ENCODE measurements at regions not wholly inside any gene's neighbourhood (a gene's known extent, or its start where the extent isn't known, plus 50 kb on each side); places are given as distances from the start of the nearest gene placed in this dataset.

- H3K4me1 Mint-ChIP-seq (ENCODE audit: low read depth), result no peaks in the 10 kb centered on the region
- no peak overlapping the region for H3K27ac Mint-ChIP-seq
- CTCF ChIA-PET, result no interaction called here
- H3K27me3 Mint-ChIP-seq (ENCODE audit: low read depth), result peaks cover 9% of the 10 kb centered on the region
- H3K36me3 Mint-ChIP-seq (ENCODE audit: low read depth), result no peaks in the 10 kb centered on the region
- H3K4me3 Mint-ChIP-seq, result no peak overlapping the region
- H3K9me3 Mint-ChIP-seq, result no peaks in the 10 kb centered on the region
- intact Hi-C loops (cut with micrococcal nuclease), result no loop called here
- DNase-seq, result no peak
These were observed 267.6 kb downstream of the GPAM start for GRCh38 chr10:111916011-111916410.

DNA sequence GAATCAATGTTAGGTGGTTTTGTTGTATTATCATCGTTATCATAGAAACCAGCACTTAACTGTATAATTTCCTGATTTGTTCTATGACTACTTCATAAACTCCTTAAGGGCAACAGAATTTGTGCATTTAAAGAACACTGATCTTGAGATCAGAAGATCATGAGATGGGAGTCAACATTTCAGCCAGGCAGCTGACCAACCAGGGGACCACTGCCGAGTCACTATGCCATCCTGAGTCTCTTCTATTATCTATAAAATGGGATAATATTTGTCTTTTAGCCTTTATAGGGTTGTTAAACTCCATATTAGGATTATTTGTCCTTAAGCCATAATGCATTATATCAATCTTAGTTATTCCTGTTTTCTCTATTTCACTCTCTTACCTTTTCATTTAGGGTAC lies 261.7 kb downstream of the GPAM start:
- Mint-ChIP-seq H3K4me1 (ENCODE audit: low read depth) (no peaks in the 10 kb centered on the region), H3K4me3 (no peak overlapping the region), H3K9me3 (no peaks in the 10 kb centered on the region), H3K27ac (no peak overlapping the region), H3K36me3 (ENCODE audit: low read depth) (no peaks in the 10 kb centered on the region), H3K27me3 (ENCODE audit: low read depth) (peaks cover 7% of the 10 kb centered on the region)
- intact Hi-C loops (cut with micrococcal nuclease), result no loop called here
- CTCF ChIA-PET, result interaction anchor here (0.6 kb wide), 1 partner anchor 17 kb away, joined by 3 read pairs; no protein-coding TSS in a partner anchor
- no peak for DNase-seq

DNA sequence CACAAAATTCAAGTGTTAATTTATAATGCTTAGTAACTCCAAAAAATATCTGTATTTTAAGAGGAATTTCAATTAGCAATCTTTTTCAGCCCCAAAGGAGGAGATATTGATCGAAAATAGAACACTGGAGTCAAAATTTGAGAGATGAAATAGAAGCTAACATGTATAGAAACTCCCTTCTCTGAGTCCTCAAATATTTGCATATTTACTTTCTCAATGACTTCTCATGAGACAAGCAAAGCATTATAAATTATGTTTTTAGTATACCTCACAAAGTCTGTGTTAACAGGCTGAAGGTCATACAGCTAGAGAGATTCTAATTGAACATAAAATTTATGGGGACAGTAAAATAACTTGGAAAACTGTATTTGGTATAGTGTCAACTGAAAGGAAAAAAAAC lies 260.5 kb downstream of the GPAM start:
- no peaks in the 10 kb centered on the region for H3K9me3 Mint-ChIP-seq
- no peaks in the 10 kb centered on the region for H3K36me3 Mint-ChIP-seq (ENCODE audit: low read depth)
- H3K27ac Mint-ChIP-seq, result no peak overlapping the region
- CTCF ChIA-PET, result interaction anchor here (0.5 kb wide), 1 partner anchor 1782 kb away, joined by 4 read pairs; no protein-coding TSS in a partner anchor
- H3K4me1 Mint-ChIP-seq (ENCODE audit: low read depth), result no peaks in the 10 kb centered on the region
- DNase-seq, result no peak
- H3K27me3 Mint-ChIP-seq (ENCODE audit: low read depth), result peaks cover 2% of the 10 kb centered on the region
- no peak overlapping the region for H3K4me3 Mint-ChIP-seq
- intact Hi-C loops (cut with micrococcal nuclease), result no loop called here

DNA sequence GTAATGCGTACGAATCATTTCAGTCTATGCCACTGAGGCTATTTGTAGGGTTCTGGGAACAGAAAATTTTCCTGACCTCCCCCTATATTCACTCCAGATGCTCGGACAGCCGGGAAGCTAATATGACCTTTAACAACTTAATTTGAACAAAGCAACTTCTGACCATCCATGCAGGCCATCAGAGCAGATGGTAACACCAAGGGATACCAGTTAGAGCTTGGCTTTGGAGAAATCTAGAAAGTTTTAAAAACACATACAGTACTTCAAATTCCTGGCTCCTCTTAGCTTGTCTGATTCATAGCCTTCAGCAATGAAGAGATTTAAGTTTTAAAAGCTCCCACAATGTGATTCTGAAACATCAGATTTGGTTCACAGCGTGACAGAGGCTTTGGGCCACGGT lies 257.3 kb downstream of the GPAM start:
- H3K9me3 Mint-ChIP-seq, result no peaks in the 10 kb centered on the region
- CTCF ChIA-PET, result no interaction called here
- DNase-seq, result no peak
- H3K36me3 Mint-ChIP-seq (ENCODE audit: low read depth), result no peaks in the 10 kb centered on the region
- intact Hi-C loops (cut with micrococcal nuclease), result no loop called here
- H3K27me3 Mint-ChIP-seq (ENCODE audit: low read depth), result peaks cover 2% of the 10 kb centered on the region
- H3K4me1 Mint-ChIP-seq (ENCODE audit: low read depth), result no peaks in the 10 kb centered on the region
- no peak overlapping the region for H3K27ac Mint-ChIP-seq
- H3K4me3 Mint-ChIP-seq, result no peak overlapping the region

- CTCF ChIA-PET, result no interaction called here
- no peak overlapping the region for H3K4me3 Mint-ChIP-seq
- H3K36me3 Mint-ChIP-seq (ENCODE audit: low read depth), result no peaks in the 10 kb centered on the region
- DNase-seq, result no peak
- peaks cover 2% of the 10 kb centered on the region for H3K9me3 Mint-ChIP-seq
- H3K4me1 Mint-ChIP-seq (ENCODE audit: low read depth), result no peaks in the 10 kb centered on the region
- intact Hi-C loops (cut with micrococcal nuclease), result no loop called here
- H3K27ac Mint-ChIP-seq, result no peak overlapping the region
- H3K27me3 Mint-ChIP-seq (ENCODE audit: low read depth), result peaks cover 2% of the 10 kb centered on the region
These were observed 249.6 kb downstream of the GPAM start for GRCh38 chr10:111933937-111934336.

- H3K27ac Mint-ChIP-seq, result no peak overlapping the region
- H3K27me3 Mint-ChIP-seq (ENCODE audit: low read depth), result peaks cover 2% of the 10 kb centered on the region
- no peak for DNase-seq
- no peaks in the 10 kb centered on the region for H3K36me3 Mint-ChIP-seq (ENCODE audit: low read depth)
- CTCF ChIA-PET, result no interaction called here
- H3K9me3 Mint-ChIP-seq, result peaks cover 2% of the 10 kb centered on the region
- intact Hi-C loops (cut with micrococcal nuclease), result no loop called here
- H3K4me1 Mint-ChIP-seq (ENCODE audit: low read depth), result no peaks in the 10 kb centered on the region
- no peak overlapping the region for H3K4me3 Mint-ChIP-seq
These were observed 248.6 kb downstream of the GPAM start for GRCh38 chr10:111934931-111935330.

- Mint-ChIP-seq H3K27me3 (ENCODE audit: low read depth) (peaks cover 4% of the 10 kb centered on the region), H3K36me3 (ENCODE audit: low read depth) (no peaks in the 10 kb centered on the region), H3K4me1 (ENCODE audit: low read depth) (no peaks in the 10 kb centered on the region), H3K27ac (no peak overlapping the region), H3K4me3 (no peak overlapping the region), H3K9me3 (peaks cover 2% of the 10 kb centered on the region)
- CTCF ChIA-PET, result interaction anchor here (0.6 to 0.8 kb wide), 4 partner anchors 33 to 855 kb away, joined by 3 to 9 read pairs (median 3); no protein-coding TSS in a partner anchor
- DNase-seq, result no peak
- intact Hi-C loops (cut with micrococcal nuclease), result no loop called here
These were observed 247.4 kb downstream of the GPAM start for GRCh38 chr10:111936143-111936542.

DNA sequence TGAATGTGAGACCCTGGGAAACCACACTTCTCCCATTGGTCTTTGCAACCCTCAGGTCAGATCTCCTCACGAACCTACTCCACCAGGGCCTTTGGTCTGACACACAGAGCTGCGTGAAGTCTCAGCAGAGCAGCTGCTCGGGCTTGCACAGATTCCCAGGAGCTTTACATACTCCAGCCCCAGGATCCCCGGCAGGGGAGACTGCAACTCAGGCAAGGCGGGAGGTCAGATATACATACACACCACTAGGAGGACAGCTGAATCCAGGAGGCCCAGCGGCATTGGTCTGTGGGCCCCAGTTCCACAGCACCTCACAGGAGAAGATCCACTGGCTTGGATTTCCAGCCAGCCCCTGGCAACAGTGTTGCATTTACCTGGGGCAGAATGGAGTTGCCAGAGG lies 239.2 kb downstream of the GPAM start:
- H3K36me3 Mint-ChIP-seq (ENCODE audit: low read depth), result no peaks in the 10 kb centered on the region
- no peaks in the 10 kb centered on the region for H3K4me1 Mint-ChIP-seq (ENCODE audit: low read depth)
- H3K9me3 Mint-ChIP-seq, result peaks cover 2% of the 10 kb centered on the region
- H3K27ac Mint-ChIP-seq, result no peak overlapping the region
- H3K27me3 Mint-ChIP-seq (ENCODE audit: low read depth), result peaks cover 6% of the 10 kb centered on the region
- H3K4me3 Mint-ChIP-seq, result no peak overlapping the region
- intact Hi-C loops (cut with micrococcal nuclease), result no loop called here
- CTCF ChIA-PET, result no interaction called here
- DNase-seq, result no peak

- DNase-seq, result no peak
- Mint-ChIP-seq H3K27me3 (ENCODE audit: low read depth) (no peaks in the 10 kb centered on the region), H3K4me3 (no peak overlapping the region), H3K4me1 (ENCODE audit: low read depth) (no peaks in the 10 kb centered on the region), H3K27ac (no peak overlapping the region), H3K9me3 (peaks cover 10% of the 10 kb centered on the region), H3K36me3 (ENCODE audit: low read depth) (no peaks in the 10 kb centered on the region)
- CTCF ChIA-PET, result no interaction called here
- intact Hi-C loops (cut with micrococcal nuclease), result no loop called here
These were observed 229.6 kb downstream of the GPAM start for GRCh38 chr10:111953949-111954348.

- Mint-ChIP-seq H3K27ac (no peak overlapping the region), H3K4me3 (no peak overlapping the region), H3K9me3 (peaks cover 10% of the 10 kb centered on the region), H3K36me3 (ENCODE audit: low read depth) (no peaks in the 10 kb centered on the region), H3K4me1 (ENCODE audit: low read depth) (no peaks in the 10 kb centered on the region), H3K27me3 (ENCODE audit: low read depth) (no peaks in the 10 kb centered on the region)
- DNase-seq, result no peak
- CTCF ChIA-PET, result no interaction called here
- intact Hi-C loops (cut with micrococcal nuclease), result no loop called here
These were observed 229.2 kb downstream of the GPAM start for GRCh38 chr10:111954386-111954785.

DNA sequence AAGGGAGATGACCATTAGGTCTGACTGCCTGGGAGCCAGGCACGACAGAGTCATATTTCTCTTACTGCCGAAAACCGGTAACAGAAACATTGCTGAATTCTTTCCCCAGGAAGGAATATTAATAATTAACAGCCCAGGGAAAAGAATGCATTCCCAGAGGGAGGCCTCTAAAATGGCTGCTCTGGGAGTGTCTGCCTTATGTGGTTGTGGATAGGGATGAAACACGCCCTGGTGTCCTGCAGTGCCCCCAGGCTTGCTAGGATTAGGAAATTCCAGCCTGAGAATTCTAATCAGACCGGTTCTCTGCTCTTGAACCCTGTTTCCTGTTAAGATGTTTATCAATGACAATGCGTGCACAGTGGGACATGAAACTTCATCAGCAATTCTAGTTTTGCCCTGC lies 226.7 kb downstream of the GPAM start:
- intact Hi-C loops (cut with micrococcal nuclease), result loop anchor here (1.0 kb wide), 1 partner anchor 49 kb away; no protein-coding TSS in a partner anchor
- Mint-ChIP-seq H3K36me3 (ENCODE audit: low read depth) (no peaks in the 10 kb centered on the region), H3K4me3 (no peak overlapping the region), H3K27me3 (ENCODE audit: low read depth) (no peaks in the 10 kb centered on the region), H3K4me1 (ENCODE audit: low read depth) (no peaks in the 10 kb centered on the region), H3K9me3 (peaks cover 10% of the 10 kb centered on the region), H3K27ac (no peak overlapping the region)
- DNase-seq, result no peak
- CTCF ChIA-PET, result no interaction called here

DNA sequence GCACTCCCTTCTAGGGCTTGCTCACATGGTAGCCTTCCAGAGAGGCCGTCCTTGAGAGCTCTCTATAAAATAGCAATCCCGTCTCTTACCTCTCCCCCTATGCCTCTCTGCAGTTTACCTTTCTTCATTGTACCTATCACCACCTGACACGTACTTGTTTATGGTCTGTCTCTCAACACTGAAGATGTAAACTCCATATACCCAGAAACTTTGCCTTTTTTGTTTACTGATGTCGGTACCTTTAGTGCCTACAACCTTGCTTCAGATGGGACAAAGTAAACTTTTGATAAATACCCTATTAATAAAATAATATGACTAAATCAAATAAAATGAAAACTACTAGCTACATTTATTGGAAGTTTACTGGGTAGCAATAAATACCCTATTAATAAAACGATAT lies 220.6 kb downstream of the GPAM start:
- Mint-ChIP-seq H3K4me3 (no peak overlapping the region), H3K9me3 (peaks cover 1% of the 10 kb centered on the region), H3K27ac (no peak overlapping the region), H3K4me1 (ENCODE audit: low read depth) (no peaks in the 10 kb centered on the region), H3K36me3 (ENCODE audit: low read depth) (no peaks in the 10 kb centered on the region), H3K27me3 (ENCODE audit: low read depth) (no peaks in the 10 kb centered on the region)
- intact Hi-C loops (cut with micrococcal nuclease), result no loop called here
- DNase-seq, result no peak
- CTCF ChIA-PET, result interaction anchor here (1.2 kb wide), 1 partner anchor 175 kb away, joined by 6 read pairs; no protein-coding TSS in a partner anchor

DNA sequence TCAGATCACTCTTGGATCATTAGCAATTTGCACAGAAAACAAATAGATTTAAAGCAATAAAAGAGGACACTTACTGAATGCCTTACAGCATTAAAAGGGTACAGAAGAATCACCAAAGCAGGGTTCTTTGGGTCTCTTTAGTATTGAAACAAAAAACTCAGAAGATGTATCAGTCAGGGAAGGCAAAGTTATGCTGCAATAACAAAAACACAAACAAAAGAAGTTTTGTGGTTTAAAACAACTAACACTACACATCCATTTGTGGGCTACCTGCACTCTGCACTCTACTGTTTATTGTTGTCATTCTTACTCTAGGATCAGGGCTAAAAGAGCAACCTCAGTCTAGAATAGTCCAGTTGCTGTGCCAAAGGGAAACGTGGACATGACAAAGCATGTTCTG lies 216.4 kb downstream of the GPAM start:
- no peak for DNase-seq
- Mint-ChIP-seq H3K4me3 (no peak overlapping the region), H3K27me3 (ENCODE audit: low read depth) (no peaks in the 10 kb centered on the region), H3K9me3 (peaks cover 1% of the 10 kb centered on the region), H3K36me3 (ENCODE audit: low read depth) (no peaks in the 10 kb centered on the region), H3K4me1 (ENCODE audit: low read depth) (no peaks in the 10 kb centered on the region), H3K27ac (no peak overlapping the region)
- CTCF ChIA-PET, result no interaction called here
- intact Hi-C loops (cut with micrococcal nuclease), result no loop called here

DNA sequence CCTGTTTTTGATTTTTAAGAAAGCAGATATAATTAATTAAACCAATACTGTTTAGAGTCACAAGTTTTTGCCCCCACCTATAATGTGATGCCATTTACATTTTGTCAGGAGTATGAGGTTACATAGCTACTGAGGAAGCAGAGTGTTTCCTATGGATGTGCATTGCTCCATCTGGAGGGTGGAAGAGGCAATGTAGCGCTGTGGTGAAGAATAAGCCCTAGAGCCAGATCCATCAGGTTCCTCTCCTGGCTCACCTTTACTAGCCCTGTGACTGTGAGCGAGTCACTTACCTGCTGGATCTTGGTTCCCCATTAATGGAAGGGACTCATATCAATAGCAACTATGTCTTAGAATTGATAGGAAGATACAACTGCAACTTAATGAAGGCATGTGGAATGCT lies 216.0 kb downstream of the GPAM start:
- intact Hi-C loops (cut with micrococcal nuclease), result no loop called here
- no peaks in the 10 kb centered on the region for H3K36me3 Mint-ChIP-seq (ENCODE audit: low read depth)
- H3K4me3 Mint-ChIP-seq, result no peak overlapping the region
- no peak overlapping the region for H3K27ac Mint-ChIP-seq
- no peaks in the 10 kb centered on the region for H3K4me1 Mint-ChIP-seq (ENCODE audit: low read depth)
- H3K27me3 Mint-ChIP-seq (ENCODE audit: low read depth), result no peaks in the 10 kb centered on the region
- DNase-seq, result no peak
- peaks cover 1% of the 10 kb centered on the region for H3K9me3 Mint-ChIP-seq
- CTCF ChIA-PET, result no interaction called here

Measured in activated naive CD4-positive, alpha-beta T cell treated with anti-CD3 and anti-CD28 coated beads for 36 hours (primary cell).